ENCODE measurements at regions not wholly inside any gene's neighbourhood (a gene's known extent, or its start where the extent isn't known, plus 50 kb on each side); places are given as distances from the start of the nearest gene placed in this dataset.
"Not testable (repeated sequence)": the region's sequence is repeated elsewhere in the genome, so short reads cannot be mapped to it uniquely, and the experiment has no call there.

- no peak for ATAC-seq
- no peak overlapping the region for H3K4me3 Mint-ChIP-seq
- no peak for DNase-seq (ENCODE audit: low spot score in 2 of 2)
- no peak overlapping the region for H3K27ac Mint-ChIP-seq
- no peaks in the 10 kb centered on the region for H3K4me1 Mint-ChIP-seq
- no peaks in the 10 kb centered on the region for H3K36me3 Mint-ChIP-seq
- H3K9me3 Mint-ChIP-seq, result peaks cover 5% of the 10 kb centered on the region
Observed at GRCh38 chr3:16076564-16076963, 97.9 kb upstream of the GALNT15 start.

GRCh38 chr3:16077146-16077545, 97.3 kb upstream of the GALNT15 start:
- ATAC-seq; DNase-seq (ENCODE audit: low spot score in 2 of 2); H3K9me3 Mint-ChIP-seq; H3K4me3 Mint-ChIP-seq; H3K36me3 Mint-ChIP-seq; H3K27ac Mint-ChIP-seq; H3K4me1 Mint-ChIP-seq: not testable (repeated sequence)

- H3K4me3 Mint-ChIP-seq; H3K4me1 Mint-ChIP-seq; DNase-seq (ENCODE audit: low spot score in 2 of 2); H3K27ac Mint-ChIP-seq; H3K9me3 Mint-ChIP-seq; H3K36me3 Mint-ChIP-seq; ATAC-seq: not testable (repeated sequence)
Observed at GRCh38 chr3:16077681-16078080, 96.8 kb upstream of the GALNT15 start.

- Mint-ChIP-seq H3K4me1 (no peaks in the 10 kb centered on the region), H3K27ac (no peak overlapping the region), H3K36me3 (no peaks in the 10 kb centered on the region), H3K9me3 (peaks cover 13% of the 10 kb centered on the region), H3K4me3 (no peak overlapping the region)
- DNase-seq (ENCODE audit: low spot score in 2 of 2) (no peak), ATAC-seq (no peak)
Observed at GRCh38 chr3:16079519-16079918, 95.0 kb upstream of the GALNT15 start.

- Mint-ChIP-seq H3K4me1 (no peaks in the 10 kb centered on the region), H3K9me3 (peaks cover 13% of the 10 kb centered on the region), H3K36me3 (no peaks in the 10 kb centered on the region), H3K27ac (no peak overlapping the region), H3K4me3 (no peak overlapping the region)
- no peak for DNase-seq (ENCODE audit: low spot score in 2 of 2)
- ATAC-seq, result no peak
Observed at GRCh38 chr3:16081661-16082060, 92.8 kb upstream of the GALNT15 start.

GRCh38 chr3:16084887-16085286, 89.6 kb upstream of the GALNT15 start:
- H3K9me3 Mint-ChIP-seq, result peaks cover 11% of the 10 kb centered on the region
- H3K4me1 Mint-ChIP-seq, result no peaks in the 10 kb centered on the region
- no peaks in the 10 kb centered on the region for H3K36me3 Mint-ChIP-seq
- no peak overlapping the region for H3K27ac Mint-ChIP-seq
- H3K4me3 Mint-ChIP-seq, result no peak overlapping the region
- DNase-seq (ENCODE audit: low spot score in 2 of 2) (no peak), ATAC-seq (no peak)

- Mint-ChIP-seq H3K4me1 (no peaks in the 10 kb centered on the region), H3K27ac (no peak overlapping the region), H3K36me3 (no peaks in the 10 kb centered on the region), H3K9me3 (peaks cover 11% of the 10 kb centered on the region), H3K4me3 (no peak overlapping the region)
- DNase-seq (ENCODE audit: low spot score in 2 of 2) (no peak), ATAC-seq (no peak)
Observed at GRCh38 chr3:16085410-16085809, 89.1 kb upstream of the GALNT15 start.

GRCh38 chr3:16085884-16086608, 88.4 kb upstream of the GALNT15 start:
- peaks cover 10% of the 10 kb centered on the region for H3K9me3 Mint-ChIP-seq
- no peaks in the 10 kb centered on the region for H3K36me3 Mint-ChIP-seq
- no peak for DNase-seq (ENCODE audit: low spot score in 2 of 2)
- ATAC-seq, result no peak
- H3K4me1 Mint-ChIP-seq, result no peaks in the 10 kb centered on the region
- H3K4me3 Mint-ChIP-seq, result no peak overlapping the region
- no peak overlapping the region for H3K27ac Mint-ChIP-seq

- H3K9me3 Mint-ChIP-seq, result peaks cover 8% of the 10 kb centered on the region
Observed at GRCh38 chr3:16086690-16087089, 87.8 kb upstream of the GALNT15 start.

GRCh38 chr3:16088496-16088895, 86.0 kb upstream of the GALNT15 start:
- Mint-ChIP-seq H3K27ac (no peak overlapping the region), H3K4me1 (no peaks in the 10 kb centered on the region), H3K4me3 (no peak overlapping the region), H3K9me3 (no peaks in the 10 kb centered on the region), H3K36me3 (no peaks in the 10 kb centered on the region)
- no peak for ATAC-seq
- DNase-seq (ENCODE audit: low spot score in 2 of 2), result no peak

More at GRCh38 chr3:16086690-16087089, 87.8 kb upstream of the GALNT15 start:
- ATAC-seq, result no peak
- no peaks in the 10 kb centered on the region for H3K36me3 Mint-ChIP-seq
- DNase-seq (ENCODE audit: low spot score in 2 of 2), result no peak
- H3K27ac Mint-ChIP-seq, result no peak overlapping the region
- no peaks in the 10 kb centered on the region for H3K4me1 Mint-ChIP-seq
- H3K4me3 Mint-ChIP-seq, result no peak overlapping the region

- DNase-seq (ENCODE audit: low spot score in 2 of 2), result no peak
- Mint-ChIP-seq H3K9me3 (no peaks in the 10 kb centered on the region), H3K27ac (no peak overlapping the region), H3K4me1 (no peaks in the 10 kb centered on the region), H3K4me3 (no peak overlapping the region), H3K36me3 (no peaks in the 10 kb centered on the region)
- ATAC-seq, result no peak
Observed at GRCh38 chr3:16089521-16089920, 85.0 kb upstream of the GALNT15 start.

- H3K27ac Mint-ChIP-seq, result no peak overlapping the region
- H3K36me3 Mint-ChIP-seq, result no peaks in the 10 kb centered on the region
- no peaks in the 10 kb centered on the region for H3K9me3 Mint-ChIP-seq
- no peak overlapping the region for H3K4me3 Mint-ChIP-seq
- H3K4me1 Mint-ChIP-seq, result no peaks in the 10 kb centered on the region
- DNase-seq (ENCODE audit: low spot score in 2 of 2) (no peak), ATAC-seq (no peak)
Observed at GRCh38 chr3:16090024-16090423, 84.5 kb upstream of the GALNT15 start.

- Mint-ChIP-seq H3K4me3 (no peak overlapping the region), H3K36me3 (no peaks in the 10 kb centered on the region), H3K27ac (no peak overlapping the region), H3K9me3 (no peaks in the 10 kb centered on the region), H3K4me1 (no peaks in the 10 kb centered on the region)
- ATAC-seq, result no peak
- no peak for DNase-seq (ENCODE audit: low spot score in 2 of 2)
Observed at GRCh38 chr3:16090706-16091105, 83.8 kb upstream of the GALNT15 start.

GRCh38 chr3:16092923-16093322, 81.6 kb upstream of the GALNT15 start:
- Mint-ChIP-seq H3K27ac (no peak overlapping the region), H3K4me3 (no peak overlapping the region)
- ATAC-seq, result no peak

GRCh38 chr3:16101295-16102186, 72.9 kb upstream of the GALNT15 start:
- H3K4me3 Mint-ChIP-seq, result no peak overlapping the region
- no peak overlapping the region for H3K27ac Mint-ChIP-seq
- peaks cover 7% of the 10 kb centered on the region for H3K4me1 Mint-ChIP-seq
- no peak for DNase-seq (ENCODE audit: low spot score in 2 of 2)
- no peaks in the 10 kb centered on the region for H3K36me3 Mint-ChIP-seq
- peak; percentile 62 for ATAC-seq
- no peaks in the 10 kb centered on the region for H3K9me3 Mint-ChIP-seq

More at GRCh38 chr3:16092923-16093322, 81.6 kb upstream of the GALNT15 start:
- no peak for DNase-seq (ENCODE audit: low spot score in 2 of 2)
- Mint-ChIP-seq H3K36me3 (no peaks in the 10 kb centered on the region), H3K4me1 (no peaks in the 10 kb centered on the region), H3K9me3 (no peaks in the 10 kb centered on the region)

GRCh38 chr3:16102187-16102561, 72.3 kb upstream of the GALNT15 start:
- DNase-seq (ENCODE audit: low spot score in 2 of 2) (no peak), ATAC-seq (no peak)
- Mint-ChIP-seq H3K4me1 (peaks cover 7% of the 10 kb centered on the region), H3K27ac (no peak overlapping the region), H3K4me3 (no peak overlapping the region), H3K9me3 (no peaks in the 10 kb centered on the region), H3K36me3 (no peaks in the 10 kb centered on the region)
